GM12892 (cell line): ENCODE measurements at regions not wholly inside any gene's neighbourhood (a gene's known extent, or its start where the extent isn't known, plus 50 kb on each side); places are given as distances from the start of the nearest gene placed in this dataset.
"Not testable (repeated sequence)": the region's sequence is repeated elsewhere in the genome, so short reads cannot be mapped to it uniquely, and the experiment has no call there.

Experiments
- DNase-seq: peaks from one replicate; pipeline ENCODE4 v3.0.0; 2011; ENCODE audit not compliant: insufficient read length
- FAIRE-seq: peaks from 2 replicates; lab custom pipeline; 2011; peaks lifted over from hg19 to GRCh38; lab: Jason Lieb, UNC
- POLR2A ChIP-seq: IDR thresholded peaks from 2 replicates; pipeline ENCODE4 v1.6.1; 2011; ENCODE audit warnings: low read depth, low read length, control low read depth
- POLR2AphosphoS5 ChIP-seq: IDR thresholded peaks from 2 replicates; pipeline ENCODE4 v1.6.1; 2011; ENCODE audit warnings: low read depth, low read length, control low read depth
- TAF1 ChIP-seq: IDR thresholded peaks from 2 replicates; pipeline ENCODE4 v1.6.1; 2011; ENCODE audit warnings: low read depth, mild to moderate bottlenecking, control low read depth, low read length, borderline replicate concordance

DNA sequence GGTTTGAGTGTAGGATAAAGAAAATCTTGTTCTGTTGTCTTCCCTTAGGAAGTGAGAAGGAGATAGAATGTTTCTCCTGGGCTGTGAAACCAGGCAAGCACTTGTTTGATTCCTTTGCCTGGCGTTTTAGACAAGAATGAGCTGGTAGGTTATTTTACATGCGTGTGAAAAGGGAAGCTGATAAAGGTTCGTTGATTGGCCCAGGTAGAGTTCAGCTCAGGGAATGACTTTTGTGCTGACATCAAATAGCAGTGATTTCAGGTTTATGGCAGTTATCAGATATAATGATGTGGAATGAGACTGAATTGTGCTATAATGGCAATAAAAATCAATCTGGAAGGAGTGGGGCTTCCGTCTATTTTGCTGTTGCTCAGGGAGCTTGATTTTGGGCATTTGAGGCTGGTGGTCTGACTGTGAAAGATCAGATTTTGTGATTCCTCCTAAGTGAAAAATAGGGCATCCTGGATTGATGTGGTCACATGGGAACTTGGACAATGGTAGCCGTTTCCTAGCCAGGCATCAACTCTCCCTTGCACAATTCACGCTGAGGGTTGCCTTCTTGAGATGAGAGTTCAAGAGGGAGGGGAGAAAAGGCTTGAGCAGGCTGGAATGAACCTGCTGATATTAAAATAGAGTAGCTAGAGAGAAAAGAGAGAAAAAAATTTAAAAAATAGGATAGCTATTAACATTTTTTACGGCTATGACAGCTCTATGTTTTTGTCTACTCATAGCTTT, 388.9 kb downstream of the EDEM1 start:
- FAIRE-seq = no peak
- TF ChIP-seq POLR2A = no peak
- no peak for TF ChIP-seq TAF1
- no peak for TF ChIP-seq POLR2AphosphoS5
- DNase-seq = no peak

DNA sequence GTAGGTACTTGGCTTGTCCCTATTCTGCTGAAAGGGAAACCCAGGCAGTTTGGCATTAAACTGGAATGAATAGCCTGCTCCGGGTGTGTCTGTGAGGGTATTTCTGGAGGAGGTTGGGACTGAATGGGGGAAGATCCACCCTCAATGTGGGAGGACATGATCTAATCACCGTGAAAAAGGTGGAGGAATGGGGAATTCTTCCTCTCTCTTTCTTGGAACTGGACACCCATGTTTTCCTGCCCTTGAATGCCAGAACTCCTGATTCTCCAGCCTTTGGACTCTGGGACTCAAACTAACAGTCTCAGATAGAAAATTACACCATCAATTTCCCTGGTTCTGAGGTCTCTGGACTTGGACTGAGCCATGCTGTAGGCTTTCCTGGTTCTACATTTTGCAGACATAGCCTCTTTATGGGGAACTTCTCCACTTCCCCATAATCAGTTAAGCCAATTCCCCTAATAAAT, 391.7 kb downstream of the EDEM1 start:
- DNase-seq = no peak
- no peak for FAIRE-seq
- no peak for TF ChIP-seq POLR2A
- TF ChIP-seq POLR2AphosphoS5 = no peak

GRCh38 chr3:5579946-5580345, 392.4 kb downstream of the EDEM1 start:
- no peak for FAIRE-seq
- DNase-seq = no peak
- TF ChIP-seq POLR2A (no peak), POLR2AphosphoS5 (no peak)

DNA sequence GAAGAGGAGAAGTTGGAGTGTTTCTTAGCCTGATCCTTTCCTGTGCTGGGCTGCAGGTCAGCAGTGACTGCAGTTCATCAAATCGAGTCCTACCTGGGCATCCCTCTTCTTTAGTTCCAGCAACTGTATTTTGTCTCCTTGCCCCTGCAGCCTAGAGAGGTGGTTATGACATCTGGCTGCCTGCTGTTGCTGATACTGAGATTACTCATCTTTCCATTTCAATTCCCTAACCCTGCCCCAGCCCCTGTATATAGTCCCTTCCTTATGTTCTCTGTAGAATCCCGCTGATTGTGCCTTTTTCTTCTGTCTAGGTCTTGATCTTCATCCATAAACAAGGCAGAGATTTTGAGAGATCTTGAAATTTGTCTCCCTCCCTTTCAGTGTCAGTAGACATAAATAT, 393.3 kb downstream of the EDEM1 start:
- FAIRE-seq (no peak), DNase-seq (no peak)
- TF ChIP-seq TAF1 (no peak), POLR2A (no peak), POLR2AphosphoS5 (no peak)

GRCh38 chr3:5581743-5582142, 394.2 kb downstream of the EDEM1 start:
- DNase-seq (no peak), FAIRE-seq (no peak)
- TF ChIP-seq TAF1 (no peak), POLR2A (no peak), POLR2AphosphoS5 (no peak)

GRCh38 chr3:5583920-5584319, 396.4 kb downstream of the EDEM1 start:
- TF ChIP-seq TAF1 (no peak), POLR2AphosphoS5 (no peak), POLR2A (no peak)
- FAIRE-seq = peak; percentile 67
- no peak for DNase-seq

- no peak for FAIRE-seq
- no peak for DNase-seq
- TF ChIP-seq TAF1 (no peak), POLR2A (no peak), POLR2AphosphoS5 (no peak)
Observed at GRCh38 chr3:5585085-5585484, 397.6 kb downstream of the EDEM1 start.

DNA sequence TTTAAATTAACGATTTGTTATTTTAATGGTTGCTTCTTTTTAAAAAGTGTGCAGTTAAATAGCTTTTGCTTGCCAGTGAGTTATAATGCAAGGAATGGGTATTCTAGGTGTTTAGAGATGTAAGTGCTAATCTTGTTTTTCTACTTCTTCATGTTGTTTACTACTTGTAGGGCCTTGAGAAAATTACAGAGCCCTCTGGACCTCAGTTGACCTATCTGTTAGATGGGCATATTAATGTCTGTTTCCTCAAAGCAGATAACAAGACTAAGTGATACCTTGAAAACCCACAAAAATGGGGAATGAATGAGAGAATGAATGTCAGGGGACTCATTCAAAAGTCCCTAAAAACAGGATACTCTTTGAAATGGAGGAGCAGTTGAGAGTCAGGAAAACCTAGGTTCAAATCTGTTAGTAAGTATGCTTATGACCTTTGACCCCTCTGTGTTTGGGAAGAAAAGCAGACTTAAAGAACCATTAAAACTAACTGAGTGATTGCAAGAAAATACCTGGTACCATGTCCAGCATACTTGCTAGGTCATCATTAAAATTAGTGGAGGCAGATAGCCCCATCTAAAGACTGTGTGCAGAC, 419.5 kb downstream of the EDEM1 start:
- no peak for DNase-seq
- TF ChIP-seq POLR2A (no peak), POLR2AphosphoS5 (no peak), TAF1 (no peak)
- FAIRE-seq = no peak

DNA sequence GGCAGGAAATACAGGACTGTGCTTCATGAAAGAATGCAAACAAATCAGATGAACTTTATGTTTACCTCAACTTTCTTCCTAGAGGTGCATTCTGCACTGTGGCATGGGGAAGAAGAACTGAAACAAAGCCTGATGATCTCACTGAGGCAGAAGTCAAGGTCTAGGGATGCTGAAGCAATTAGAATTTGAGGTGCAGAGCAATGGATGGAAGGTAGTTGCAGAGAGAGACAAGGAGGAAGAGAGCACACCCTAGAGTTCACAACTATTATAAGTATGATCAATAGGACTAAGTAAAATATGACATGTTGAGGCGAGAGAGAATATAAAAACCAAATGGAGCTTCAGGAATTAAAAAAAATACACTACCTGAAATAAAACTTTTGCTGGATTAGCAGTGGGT, 420.1 kb downstream of the EDEM1 start:
- FAIRE-seq (no peak), DNase-seq (no peak)
- TF ChIP-seq POLR2A (no peak), POLR2AphosphoS5 (no peak), TAF1 (no peak)

- not testable (repeated sequence) for FAIRE-seq
Observed at GRCh38 chr3:5608971-5609370, 421.5 kb downstream of the EDEM1 start.

DNA sequence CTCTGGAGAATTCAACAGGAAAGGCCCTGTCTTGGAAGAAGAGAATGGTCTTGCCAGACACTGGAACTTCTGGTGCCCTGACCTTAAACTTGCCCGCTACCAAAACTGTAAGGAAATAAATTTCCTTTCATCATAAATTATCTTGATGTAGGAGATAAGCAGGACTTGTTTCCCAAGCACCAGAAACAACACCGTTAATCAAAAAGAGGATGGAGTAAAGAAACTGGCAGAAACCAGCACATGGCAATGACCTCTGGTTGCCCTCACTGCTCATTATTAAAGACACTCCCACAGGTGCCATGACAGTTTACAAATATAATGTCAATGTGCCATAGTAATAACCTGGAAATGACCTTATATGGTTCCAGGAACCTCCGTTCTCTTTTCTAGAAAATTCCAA, 426.1 kb downstream of the EDEM1 start:
- no peak for TF ChIP-seq POLR2A
- no peak for TF ChIP-seq POLR2AphosphoS5
- TF ChIP-seq TAF1 = no peak
- no peak for FAIRE-seq
- DNase-seq = no peak

More at GRCh38 chr3:5608971-5609370, 421.5 kb downstream of the EDEM1 start:
- DNase-seq = not testable (repeated sequence)

DNA sequence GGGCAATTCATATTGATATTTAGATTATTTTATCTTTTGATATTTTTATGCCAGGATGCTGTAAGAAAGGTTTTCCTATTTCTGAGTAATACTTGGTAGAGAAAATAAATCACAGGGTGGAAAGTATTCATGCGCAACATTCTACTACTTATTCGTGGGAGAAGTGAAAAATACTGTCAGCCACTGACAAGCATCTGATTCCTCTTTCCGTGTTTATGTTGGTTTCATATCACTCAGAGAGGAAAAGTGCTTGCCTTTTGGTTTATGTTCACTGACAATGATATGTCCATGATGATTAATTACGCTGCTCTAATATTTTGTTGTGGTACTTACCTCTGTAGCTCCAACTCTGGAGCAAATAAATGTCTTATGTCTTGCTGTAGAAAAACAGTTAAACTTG, 429.4 kb downstream of the EDEM1 start:
- FAIRE-seq (peak; percentile 80), DNase-seq (no peak)
- TF ChIP-seq TAF1 (no peak), POLR2A (no peak), POLR2AphosphoS5 (no peak)
